ENCODE measurements at regions not wholly inside any gene's neighbourhood (a gene's known extent, or its start where the extent isn't known, plus 50 kb on each side); places are given as distances from the start of the nearest gene placed in this dataset.

DNA sequence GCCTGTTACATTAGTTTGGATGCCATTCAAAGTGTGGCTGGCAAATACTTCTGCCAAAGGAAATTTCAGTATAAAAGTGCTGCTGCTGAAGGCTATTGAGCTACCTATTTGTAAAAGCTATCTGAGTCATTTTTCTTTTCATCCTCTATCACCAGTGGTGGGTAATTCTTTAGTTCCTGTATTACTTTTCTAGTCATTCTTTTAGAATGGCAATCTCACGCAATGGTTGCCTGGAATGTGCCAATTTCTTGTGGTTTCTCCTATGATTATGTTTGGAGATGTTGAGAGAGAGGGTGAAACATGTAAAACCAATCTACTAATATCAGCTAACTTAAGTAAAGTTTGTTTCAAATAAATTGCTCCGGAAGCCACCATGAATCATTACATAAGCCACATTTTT, 685.0 kb downstream of the RAPGEF2 start:
- TF ChIP-seq, protein P1, sequence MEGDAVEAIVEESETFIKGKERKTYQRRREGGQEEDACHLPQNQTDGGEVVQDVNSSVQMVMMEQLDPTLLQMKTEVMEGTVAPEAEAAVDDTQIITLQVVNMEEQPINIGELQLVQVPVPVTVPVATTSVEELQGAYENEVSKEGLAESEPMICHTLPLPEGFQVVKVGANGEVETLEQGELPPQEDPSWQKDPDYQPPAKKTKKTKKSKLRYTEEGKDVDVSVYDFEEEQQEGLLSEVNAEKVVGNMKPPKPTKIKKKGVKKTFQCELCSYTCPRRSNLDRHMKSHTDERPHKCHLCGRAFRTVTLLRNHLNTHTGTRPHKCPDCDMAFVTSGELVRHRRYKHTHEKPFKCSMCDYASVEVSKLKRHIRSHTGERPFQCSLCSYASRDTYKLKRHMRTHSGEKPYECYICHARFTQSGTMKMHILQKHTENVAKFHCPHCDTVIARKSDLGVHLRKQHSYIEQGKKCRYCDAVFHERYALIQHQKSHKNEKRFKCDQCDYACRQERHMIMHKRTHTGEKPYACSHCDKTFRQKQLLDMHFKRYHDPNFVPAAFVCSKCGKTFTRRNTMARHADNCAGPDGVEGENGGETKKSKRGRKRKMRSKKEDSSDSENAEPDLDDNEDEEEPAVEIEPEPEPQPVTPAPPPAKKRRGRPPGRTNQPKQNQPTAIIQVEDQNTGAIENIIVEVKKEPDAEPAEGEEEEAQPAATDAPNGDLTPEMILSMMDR (optimal IDR thresholded peaks at IDR 0.05 in 1 of 3, IDR thresholded peaks at IDR 0.05 in 1 of 3, conservative IDR thresholded peaks at IDR 0.05 in 1 of 3; ENCODE audit: extremely low read depth in 1 of 3, insufficient read depth in 2 of 3, low read length in 3 of 3): no peak
- TF ChIP-seq EZH2 (IDR thresholded peaks at IDR 0.05; ENCODE audit: low read length): no peak

Data from keratinocyte (primary cell).